COR-L47 (cell line): ENCODE measurements at regions not wholly inside any gene's neighbourhood (a gene's known extent, or its start where the extent isn't known, plus 50 kb on each side); places are given as distances from the start of the nearest gene placed in this dataset.
"Not testable (repeated sequence)": the region's sequence is repeated elsewhere in the genome, so short reads cannot be mapped to it uniquely, and the experiment has no call there.

ENCODE experiments used
- DNase-seq: peaks from one replicate; lab custom pipeline; 2025; lab: John Stamatoyannopoulos, UW

- no peak for DNase-seq
These were observed 77.4 kb upstream of the TMPRSS2 start for GRCh38 chr21:41585199-41585994.

GRCh38 chr21:41584603-41585176 lies 76.7 kb upstream of the TMPRSS2 start:
- DNase-seq: no peak

GRCh38 chr21:41583274-41583790 lies 75.4 kb upstream of the TMPRSS2 start:
- no peak for DNase-seq

GRCh38 chr21:41582866-41583265 lies 74.9 kb upstream of the TMPRSS2 start:
- no peak for DNase-seq

GRCh38 chr21:41582298-41582840 lies 74.4 kb upstream of the TMPRSS2 start:
- no peak for DNase-seq

- no peak for DNase-seq
These were observed 73.8 kb upstream of the TMPRSS2 start for GRCh38 chr21:41581592-41582228.

GRCh38 chr21:41580758-41581554 lies 73.0 kb upstream of the TMPRSS2 start:
- no peak for DNase-seq

GRCh38 chr21:41579692-41580091 lies 71.7 kb upstream of the TMPRSS2 start:
- DNase-seq: no peak

- DNase-seq: no peak
These were observed 70.8 kb upstream of the TMPRSS2 start for GRCh38 chr21:41578716-41579115.

GRCh38 chr21:41578083-41578482 lies 70.1 kb upstream of the TMPRSS2 start:
- DNase-seq: no peak

- no peak for DNase-seq
These were observed 68.2 kb upstream of the TMPRSS2 start for GRCh38 chr21:41576013-41576615.

GRCh38 chr21:41573902-41574690 lies 66.1 kb upstream of the TMPRSS2 start:
- no peak for DNase-seq

GRCh38 chr21:41571938-41572510 lies 64.1 kb upstream of the TMPRSS2 start:
- no peak for DNase-seq

- DNase-seq: no peak
These were observed 62.9 kb upstream of the TMPRSS2 start for GRCh38 chr21:41570791-41571355.

GRCh38 chr21:41568606-41569385 lies 60.8 kb upstream of the TMPRSS2 start:
- DNase-seq: no peak

- DNase-seq: no peak
These were observed 60.0 kb upstream of the TMPRSS2 start for GRCh38 chr21:41567901-41568510.

- not testable (repeated sequence) for DNase-seq
These were observed 59.3 kb upstream of the TMPRSS2 start for GRCh38 chr21:41567237-41567636.

- DNase-seq: no peak
These were observed 58.6 kb upstream of the TMPRSS2 start for GRCh38 chr21:41566500-41567014.
